Neuronal stem cell (in vitro differentiated cells): ENCODE measurements at regions not wholly inside any gene's neighbourhood (a gene's known extent, or its start where the extent isn't known, plus 50 kb on each side); places are given as distances from the start of the nearest gene placed in this dataset.
A peak's percentile ranks its signal among the peaks of the same experiment; 100 is the strongest.
"Not testable (repeated sequence)": the region's sequence is repeated elsewhere in the genome, so short reads cannot be mapped to it uniquely, and the experiment has no call there.

ENCODE experiments used
- DNase-seq: peaks from one replicate; pipeline ENCODE4 v3.0.0-alpha.2; 2013; ENCODE audit warnings: low spot score
- H2AFZ ChIP-seq: one replicate; pipeline ENCODE4 v1.6.1; 2013; ENCODE audit warnings: mild to moderate bottlenecking, low read length, inconsistent platforms
- H2AK5ac ChIP-seq: 2 replicates; pipeline ENCODE4 v1.6.1; 2013; ENCODE audit warnings: low read depth, mild to moderate bottlenecking, inconsistent platforms, low read length, moderate library complexity, mixed read lengths
- H2BK120ac ChIP-seq: 2 replicates; pipeline ENCODE4 v1.6.1; 2013; ENCODE audit warnings: low read depth, mild to moderate bottlenecking, inconsistent platforms, low read length, moderate library complexity, mixed read lengths
- H2BK12ac ChIP-seq: one replicate; pipeline ENCODE4 v1.6.1; 2013; ENCODE audit warnings: low read length, inconsistent platforms
- H2BK15ac ChIP-seq: 2 replicates; pipeline ENCODE4 v1.6.1; 2013; ENCODE audit warnings: mild to moderate bottlenecking, low read length, inconsistent platforms, mixed read lengths
- H2BK5ac ChIP-seq: one replicate; pipeline ENCODE4 v1.6.1; 2013; ENCODE audit warnings: inconsistent platforms, mild to moderate bottlenecking, low read length, moderate library complexity
- H3K14ac ChIP-seq: one replicate; pipeline ENCODE4 v1.6.1; 2013; ENCODE audit warnings: low read length, inconsistent platforms
- H3K18ac ChIP-seq: 2 replicates; pipeline ENCODE4 v1.6.1; 2013; ENCODE audit warnings: low read length, inconsistent platforms
- H3K23ac ChIP-seq: 2 replicates; pipeline ENCODE4 v1.6.1; 2013; ENCODE audit warnings: low read depth, mild to moderate bottlenecking, mixed read lengths, low read length, inconsistent platforms; ENCODE audit not compliant: poor library complexity
- H3K27ac ChIP-seq: replicated peaks from 3 replicates; pipeline ENCODE4 v1.5.1; 2013; ENCODE audit warnings: low read length, inconsistent platforms
- H3K27me3 ChIP-seq, 3 experiments: 2 replicates each; pipeline ENCODE4 v1.6.1; 2013; ENCODE audit warnings: low read length in 3 of 3, mild to moderate bottlenecking in 2 of 3, inconsistent platforms in 1 of 3, low read depth in 1 of 3, mixed read lengths in 1 of 3, moderate library complexity in 1 of 3; ENCODE audit not compliant: control insufficient read depth in 3 of 3, insufficient read depth in 3 of 3
- H3K36me3 ChIP-seq, 2 donors: replicated peaks in 1 of 2; 2 replicates each; pipeline ENCODE4 v1.6.1; 2013; ENCODE audit warnings: low read length in 2 of 2; ENCODE audit not compliant: control insufficient read depth in 2 of 2, insufficient read depth in 2 of 2
- H3K4ac ChIP-seq: 2 replicates; pipeline ENCODE4 v1.6.1; 2013; ENCODE audit warnings: inconsistent platforms, mild to moderate bottlenecking, low read length, moderate library complexity
- H3K4me1 ChIP-seq, 2 donors: 1 replicate in 1 of 2; 2 replicates in 1 of 2; pipeline ENCODE4 v1.6.1; 2013; ENCODE audit warnings: low read length in 2 of 2, low read depth in 1 of 2; ENCODE audit not compliant: control insufficient read depth in 2 of 2, insufficient read depth in 1 of 2
- H3K4me2 ChIP-seq: one replicate; pipeline ENCODE4 v1.6.1; 2013; ENCODE audit warnings: mild to moderate bottlenecking, low read length, inconsistent platforms; ENCODE audit not compliant: insufficient read depth, poor library complexity, severe bottlenecking
- H3K4me3 ChIP-seq, 2 donors: 2 replicates each; pipeline ENCODE4 v1.5.1; 2013; ENCODE audit warnings: low read length in 2 of 2, mild to moderate bottlenecking in 2 of 2, inconsistent platforms in 1 of 2, moderate library complexity in 1 of 2
- H3K79me1 ChIP-seq: one replicate; pipeline ENCODE4 v1.6.1; 2013; ENCODE audit warnings: low read depth, mild to moderate bottlenecking, inconsistent platforms, low read length, moderate library complexity
- H3K9ac ChIP-seq: one replicate; pipeline ENCODE4 v1.6.1; 2013; ENCODE audit warnings: mild to moderate bottlenecking, low read depth, low read length, inconsistent platforms; ENCODE audit not compliant: poor library complexity
- H3K9me3 ChIP-seq, 2 donors: replicated peaks in 1 of 2; 2 replicates each; pipeline versions ENCODE3 to v1.6.1; 2013; ENCODE audit warnings: low read length in 2 of 2, mild to moderate bottlenecking in 2 of 2, inconsistent platforms in 1 of 2, low read depth in 1 of 2, mixed read lengths in 1 of 2, moderate library complexity in 1 of 2; ENCODE audit not compliant: control insufficient read depth in 2 of 2, insufficient read depth in 1 of 2
- H4K8ac ChIP-seq: one replicate; pipeline ENCODE4 v1.6.1; 2013; ENCODE audit warnings: low read depth, mild to moderate bottlenecking, inconsistent platforms, low read length, moderate library complexity
- H4K91ac ChIP-seq: one replicate; pipeline ENCODE4 v1.6.1; 2013; ENCODE audit warnings: low read length, low read depth, mild to moderate bottlenecking, inconsistent platforms; ENCODE audit not compliant: poor library complexity
- WGBS, 2 donors: extraction: QIAGEN DNeasy Blood & Tissue Kit; methylation state at CpG; one replicate each; pipeline ENCODE4 v1.1.7; 2013; ENCODE audit warnings: missing lambda C conversion rate in 2 of 2, mixed read lengths in 1 of 2; ENCODE audit not compliant: insufficient read length in 2 of 2, insufficient replicate concordance in 1 of 2; ENCODE audit errors: extremely low coverage in 2 of 2; 5-methylcytosine and 5-hydroxymethylcytosine counted together

DNA sequence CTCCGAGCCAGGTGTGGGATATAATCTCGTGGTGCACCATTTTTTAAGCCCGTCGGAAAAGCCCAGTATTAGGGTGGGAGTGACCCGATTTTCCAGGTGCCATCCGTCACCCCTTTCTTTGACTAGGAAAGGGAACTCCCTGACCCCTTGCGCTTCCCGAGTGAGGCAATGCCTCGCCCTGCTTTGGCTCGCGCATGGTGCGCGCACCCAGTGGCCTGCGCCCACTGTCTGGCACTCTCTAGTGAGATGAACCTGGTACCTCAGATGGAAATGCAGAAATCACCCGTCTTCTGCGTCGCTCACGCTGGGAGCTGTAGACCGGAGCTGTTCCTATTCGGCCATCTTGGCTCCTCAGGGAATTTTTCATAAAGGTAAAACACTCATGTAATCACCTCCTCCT is 63.9 kb downstream of the RWDD3 start:
- not testable (repeated sequence) for H4K8ac ChIP-seq, H3K14ac ChIP-seq, H2AK5ac ChIP-seq, H3K4me1 ChIP-seq, H3K27ac ChIP-seq, H3K18ac ChIP-seq, H2BK15ac ChIP-seq, H3K4me3 ChIP-seq, DNase-seq, H3K4ac ChIP-seq, H3K23ac ChIP-seq, H2BK12ac ChIP-seq, H2BK120ac ChIP-seq, H3K9me3 ChIP-seq, H3K36me3 ChIP-seq, H3K27me3 ChIP-seq, H3K4me2 ChIP-seq, H4K91ac ChIP-seq, H3K79me1 ChIP-seq, H3K9ac ChIP-seq, H2BK5ac ChIP-seq
- WGBS, 2 donors, result no CpG with 5 or more reads among the region's 20 CpGs
- peak overlapping the region; percentile 56 for H2AFZ ChIP-seq

DNA sequence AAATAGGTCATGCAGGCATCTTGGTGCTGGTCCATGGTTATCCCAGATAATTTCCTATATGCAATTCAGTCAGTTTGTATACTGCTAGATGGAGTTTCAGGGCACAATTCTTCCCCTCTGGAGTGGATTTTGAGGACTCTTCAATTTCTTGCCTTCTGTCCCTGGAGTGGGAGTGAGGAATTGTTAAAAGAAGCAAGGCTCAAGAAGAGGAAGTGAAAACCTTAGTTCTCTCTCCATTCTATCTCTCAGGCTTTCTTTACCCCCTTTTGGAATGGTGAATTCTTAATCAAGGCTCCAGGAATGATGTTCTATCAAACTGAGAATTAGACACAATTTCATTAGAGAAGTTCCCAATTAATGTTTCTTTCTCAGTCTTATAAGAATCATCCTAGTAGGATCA is 67.1 kb downstream of the RWDD3 start:
- no peak overlapping the region for H3K27ac ChIP-seq
- peaks cover 0 to 3% of the 10 kb centered on the region in 2 donors for H3K9me3 ChIP-seq
- no peak overlapping the region for H2BK12ac ChIP-seq
- no peak for DNase-seq
- peaks cover 0 to 12% (median 0%) of the 10 kb centered on the region in 3 experiments for H3K27me3 ChIP-seq
- H3K9ac ChIP-seq, result no peak overlapping the region
- H3K36me3 ChIP-seq, result no peaks in the 10 kb centered on the region
- no peak overlapping the region for H3K4me3 ChIP-seq
- no peak overlapping the region for H4K91ac ChIP-seq
- no peak overlapping the region for H3K18ac ChIP-seq
- no peak overlapping the region for H3K14ac ChIP-seq
- no peak overlapping the region for H2AFZ ChIP-seq
- no peak overlapping the region for H3K23ac ChIP-seq
- no peaks in the 10 kb centered on the region for H3K79me1 ChIP-seq
- no peak overlapping the region for H2BK120ac ChIP-seq
- no peak overlapping the region for H3K4me2 ChIP-seq
- no peak overlapping the region for H3K4ac ChIP-seq
- no peak overlapping the region for H4K8ac ChIP-seq
- H2AK5ac ChIP-seq, result no peak overlapping the region
- no peak overlapping the region for H2BK5ac ChIP-seq
- no peaks in the 10 kb centered on the region for H3K4me1 ChIP-seq
- H2BK15ac ChIP-seq, result no peak overlapping the region

DNA sequence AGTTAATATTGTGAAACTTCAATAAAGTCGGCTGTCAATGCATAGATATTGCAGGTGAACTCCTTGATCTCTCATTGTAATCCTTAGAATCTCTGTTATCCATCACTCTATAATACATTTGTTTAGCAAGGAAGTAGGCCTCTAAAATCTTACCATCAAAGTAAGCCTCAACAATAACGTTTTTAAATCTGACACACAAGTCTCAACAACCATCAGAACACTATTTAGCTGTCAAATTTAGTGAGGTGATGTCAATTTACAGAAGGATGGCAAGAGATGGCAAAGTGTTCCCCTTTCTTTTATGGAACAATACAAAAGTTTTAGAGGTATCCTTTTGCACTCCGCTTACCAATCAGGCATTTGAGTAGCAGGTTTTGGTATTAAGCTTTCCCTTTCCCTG is 67.6 kb downstream of the RWDD3 start:
- no peaks in the 10 kb centered on the region for H3K79me1 ChIP-seq
- no peak overlapping the region for H2BK12ac ChIP-seq
- H4K91ac ChIP-seq, result no peak overlapping the region
- H2BK120ac ChIP-seq, result no peak overlapping the region
- H3K27me3 ChIP-seq, result peaks cover 0 to 18% (median 0%) of the 10 kb centered on the region in 3 experiments
- H2BK5ac ChIP-seq, result no peak overlapping the region
- H3K18ac ChIP-seq, result no peak overlapping the region
- no peaks in the 10 kb centered on the region for H3K4me1 ChIP-seq
- WGBS, 2 donors, result no CpG with 5 or more reads among the region's 3 CpGs
- no peak overlapping the region for H3K23ac ChIP-seq
- peaks cover 0 to 3% of the 10 kb centered on the region in 2 donors for H3K9me3 ChIP-seq
- no peak overlapping the region for H2BK15ac ChIP-seq
- H3K14ac ChIP-seq, result no peak overlapping the region
- H4K8ac ChIP-seq, result no peak overlapping the region
- H3K4me3 ChIP-seq, result no peak overlapping the region
- no peak overlapping the region for H3K27ac ChIP-seq
- no peak overlapping the region for H3K9ac ChIP-seq
- no peak overlapping the region for H3K4me2 ChIP-seq
- H2AFZ ChIP-seq, result no peak overlapping the region
- H3K4ac ChIP-seq, result no peak overlapping the region
- H3K36me3 ChIP-seq, result no peaks in the 10 kb centered on the region
- DNase-seq, result no peak
- no peak overlapping the region for H2AK5ac ChIP-seq

DNA sequence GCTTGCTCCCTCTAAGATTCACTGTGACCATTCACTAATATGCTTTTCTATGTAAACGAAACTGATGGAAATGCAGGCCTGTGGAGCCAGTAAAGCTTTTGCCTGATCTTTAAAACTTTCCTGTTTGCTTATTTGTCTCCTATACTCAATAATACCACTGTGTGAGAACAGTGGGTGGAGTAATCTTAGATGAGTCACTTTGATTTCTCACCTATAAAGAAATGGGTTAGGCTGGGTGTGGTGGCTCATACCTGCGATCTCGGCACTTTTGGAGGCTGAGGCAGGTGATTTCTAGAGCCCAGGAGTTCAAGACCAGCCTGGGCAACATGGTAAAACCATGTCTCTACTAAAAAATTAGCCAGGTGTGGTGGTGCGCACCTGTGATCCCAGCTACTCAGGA is 70.8 kb downstream of the RWDD3 start:
- DNase-seq, result no peak
- no peak overlapping the region for H3K4me3 ChIP-seq
- no peaks in the 10 kb centered on the region for H3K9me3 ChIP-seq
- no peak overlapping the region for H2BK120ac ChIP-seq
- H3K18ac ChIP-seq, result no peak overlapping the region
- H3K23ac ChIP-seq, result no peak overlapping the region
- no peak overlapping the region for H3K4ac ChIP-seq
- H3K4me1 ChIP-seq, result peaks cover 4 to 6% of the 10 kb centered on the region in 2 donors
- no peak overlapping the region for H3K27ac ChIP-seq
- no peaks in the 10 kb centered on the region for H3K36me3 ChIP-seq
- H3K4me2 ChIP-seq, result no peak overlapping the region
- H2BK15ac ChIP-seq, result no peak overlapping the region
- H4K91ac ChIP-seq, result no peak overlapping the region
- H3K79me1 ChIP-seq, result no peaks in the 10 kb centered on the region
- no peak overlapping the region for H4K8ac ChIP-seq
- H2BK5ac ChIP-seq, result no peak overlapping the region
- no peak overlapping the region for H2BK12ac ChIP-seq
- H3K9ac ChIP-seq, result no peak overlapping the region
- H3K27me3 ChIP-seq, result peaks cover 0 to 29% (median 0%) of the 10 kb centered on the region in 3 experiments
- no peak overlapping the region for H2AFZ ChIP-seq
- no CpG with 5 or more reads among the region's 4 CpGs for WGBS, 2 donors
- no peak overlapping the region for H3K14ac ChIP-seq
- H2AK5ac ChIP-seq, result no peak overlapping the region
